ENCODE measurements at regions not wholly inside any gene's neighbourhood (a gene's known extent, or its start where the extent isn't known, plus 50 kb on each side); places are given as distances from the start of the nearest gene placed in this dataset.

DNA sequence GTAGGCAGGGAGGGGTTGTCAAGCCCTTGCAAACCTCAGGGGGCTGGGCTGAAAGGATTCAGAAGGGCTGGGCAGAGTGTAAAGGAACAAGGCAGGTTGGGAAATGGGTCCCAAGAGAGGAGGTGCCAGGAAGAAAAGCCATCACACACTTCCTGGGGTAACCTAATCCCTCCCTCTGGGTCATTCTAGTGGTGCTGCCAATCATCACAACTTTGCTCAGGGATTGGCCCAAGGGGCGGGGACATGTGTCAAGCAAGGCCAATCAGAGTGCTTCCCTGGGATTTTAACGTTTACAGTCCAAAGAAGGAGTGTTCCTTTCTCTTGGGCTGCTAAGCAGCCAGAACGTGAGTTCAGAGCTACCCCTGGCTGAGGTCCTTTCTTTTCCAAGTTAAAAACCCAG, 57.1 kb upstream of the NPTX2 start:
- no peak for TF ChIP-seq POLR2A (IDR thresholded peaks at IDR 0.05)
- TF ChIP-seq, protein P1, sequence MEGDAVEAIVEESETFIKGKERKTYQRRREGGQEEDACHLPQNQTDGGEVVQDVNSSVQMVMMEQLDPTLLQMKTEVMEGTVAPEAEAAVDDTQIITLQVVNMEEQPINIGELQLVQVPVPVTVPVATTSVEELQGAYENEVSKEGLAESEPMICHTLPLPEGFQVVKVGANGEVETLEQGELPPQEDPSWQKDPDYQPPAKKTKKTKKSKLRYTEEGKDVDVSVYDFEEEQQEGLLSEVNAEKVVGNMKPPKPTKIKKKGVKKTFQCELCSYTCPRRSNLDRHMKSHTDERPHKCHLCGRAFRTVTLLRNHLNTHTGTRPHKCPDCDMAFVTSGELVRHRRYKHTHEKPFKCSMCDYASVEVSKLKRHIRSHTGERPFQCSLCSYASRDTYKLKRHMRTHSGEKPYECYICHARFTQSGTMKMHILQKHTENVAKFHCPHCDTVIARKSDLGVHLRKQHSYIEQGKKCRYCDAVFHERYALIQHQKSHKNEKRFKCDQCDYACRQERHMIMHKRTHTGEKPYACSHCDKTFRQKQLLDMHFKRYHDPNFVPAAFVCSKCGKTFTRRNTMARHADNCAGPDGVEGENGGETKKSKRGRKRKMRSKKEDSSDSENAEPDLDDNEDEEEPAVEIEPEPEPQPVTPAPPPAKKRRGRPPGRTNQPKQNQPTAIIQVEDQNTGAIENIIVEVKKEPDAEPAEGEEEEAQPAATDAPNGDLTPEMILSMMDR (IDR thresholded peaks at IDR 0.05) = no peak
